DMS114 treated with DMSO at 0.1 percent for 48 hours (cell line): ENCODE measurements at regions not wholly inside any gene's neighbourhood (a gene's known extent, or its start where the extent isn't known, plus 50 kb on each side); places are given as distances from the start of the nearest gene placed in this dataset.

Experiments used
- DNase-seq: peaks from one replicate; lab custom pipeline; 2025; ENCODE audit not compliant: unreplicated experiment; lab: John Stamatoyannopoulos, UW

GRCh38 chr5:7955476-7955875, 86.5 kb downstream of the MTRR start:
- no peak for DNase-seq

GRCh38 chr5:7957329-7957728, 88.4 kb downstream of the MTRR start:
- no peak for DNase-seq

GRCh38 chr5:7960142-7960541, 91.2 kb downstream of the MTRR start:
- no peak for DNase-seq

GRCh38 chr5:7961540-7961939, 92.6 kb downstream of the MTRR start:
- DNase-seq: no peak

- DNase-seq: no peak
Measured at GRCh38 chr5:7970816-7971215, 101.9 kb downstream of the MTRR start.

- DNase-seq: no peak
Measured at GRCh38 chr5:7976411-7977190, 107.7 kb downstream of the MTRR start.

GRCh38 chr5:7978114-7978513, 109.2 kb downstream of the MTRR start:
- no peak for DNase-seq

GRCh38 chr5:7978991-7979390, 110.0 kb downstream of the MTRR start:
- no peak for DNase-seq

GRCh38 chr5:7980881-7981280, 111.9 kb downstream of the MTRR start:
- DNase-seq: no peak

GRCh38 chr5:7983433-7983832, 114.5 kb downstream of the MTRR start:
- DNase-seq: no peak

GRCh38 chr5:7991125-7991821, 122.3 kb downstream of the MTRR start:
- no peak for DNase-seq

- DNase-seq: no peak
Measured at GRCh38 chr5:7995688-7996294, 126.8 kb downstream of the MTRR start.

GRCh38 chr5:8005416-8005815, 136.5 kb downstream of the MTRR start:
- DNase-seq: no peak

- DNase-seq: no peak
Measured at GRCh38 chr5:8012131-8012977, 143.4 kb downstream of the MTRR start.

- DNase-seq: no peak
Measured at GRCh38 chr5:8013948-8014710, 145.2 kb downstream of the MTRR start.

GRCh38 chr5:8019719-8020218, 150.8 kb downstream of the MTRR start:
- no peak for DNase-seq

- DNase-seq: no peak
Measured at GRCh38 chr5:8020861-8021514, 152.0 kb downstream of the MTRR start.

- DNase-seq: no peak
Measured at GRCh38 chr5:8028243-8028642, 159.3 kb downstream of the MTRR start.

- DNase-seq: no peak
Measured at GRCh38 chr5:8033261-8033660, 164.3 kb downstream of the MTRR start.

GRCh38 chr5:8034852-8035251, 165.9 kb downstream of the MTRR start:
- DNase-seq: no peak
